IgD-negative memory B cell (primary cell): ENCODE measurements at regions not wholly inside any gene's neighbourhood (a gene's known extent, or its start where the extent isn't known, plus 50 kb on each side); places are given as distances from the start of the nearest gene placed in this dataset.

Source experiments
- H3K27ac Mint-ChIP-seq, 3 donors: one replicate each; pipeline ENCODE4 v1.8.0; 2020 to 2022; ENCODE audit warnings: mild to moderate bottlenecking in 3 of 3, mixed read lengths in 3 of 3, moderate library complexity in 1 of 3
- H3K27me3 Mint-ChIP-seq: one replicate; pipeline ENCODE4 v1.8.0; 2021; ENCODE audit warnings: mixed read lengths
- H3K36me3 Mint-ChIP-seq: one replicate; pipeline ENCODE4 v1.8.0; 2020; ENCODE audit warnings: mild to moderate bottlenecking, mixed read lengths
- H3K4me1 Mint-ChIP-seq, 3 donors: one replicate each; pipeline ENCODE4 v1.8.0; 2020 to 2022; ENCODE audit warnings: mixed read lengths in 3 of 3, mild to moderate bottlenecking in 1 of 3
- H3K4me3 Mint-ChIP-seq, 4 donors: one replicate each; pipeline ENCODE4 v1.8.0; 2020 to 2022; ENCODE audit warnings: mild to moderate bottlenecking in 4 of 4, mixed read lengths in 4 of 4, moderate library complexity in 3 of 4
- H3K9me3 Mint-ChIP-seq, 3 donors: one replicate each; pipeline ENCODE4 v1.8.0; 2020 to 2021; ENCODE audit warnings: mixed read lengths in 3 of 3, mild to moderate bottlenecking in 1 of 3

DNA sequence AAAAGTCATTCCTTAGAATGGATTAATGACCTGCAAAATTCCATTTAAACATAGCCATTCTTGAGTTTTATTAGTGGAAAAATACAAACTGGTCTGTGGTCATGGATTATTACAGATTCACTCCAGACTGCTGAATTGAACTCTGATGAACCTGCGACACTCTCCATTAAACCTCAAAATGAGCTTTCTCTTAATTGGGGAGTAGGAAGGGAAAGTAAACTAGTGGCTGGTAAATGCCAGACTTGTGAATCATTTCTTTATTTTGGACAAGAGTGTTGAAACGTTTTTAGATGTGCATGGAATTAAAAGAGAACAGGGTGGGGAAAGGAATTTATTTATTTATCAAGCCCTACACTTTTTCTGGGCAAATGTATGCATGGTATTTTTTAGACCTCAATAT is 321.2 kb upstream of the FANCL start:
- Mint-ChIP-seq H3K9me3 (no peaks in the 10 kb centered on the region), H3K4me3 (no peak overlapping the region), H3K4me1 (no peaks in the 10 kb centered on the region), H3K27ac (no peak overlapping the region), H3K27me3 (no peaks in the 10 kb centered on the region), H3K36me3 (peaks cover 2% of the 10 kb centered on the region)

GRCh38 chr2:58560531-58560930 is 319.4 kb upstream of the FANCL start:
- H3K36me3 Mint-ChIP-seq: no peaks in the 10 kb centered on the region
- no peak overlapping the region for H3K27ac Mint-ChIP-seq
- no peaks in the 10 kb centered on the region for H3K27me3 Mint-ChIP-seq
- H3K9me3 Mint-ChIP-seq: no peaks in the 10 kb centered on the region
- no peaks in the 10 kb centered on the region for H3K4me1 Mint-ChIP-seq
- H3K4me3 Mint-ChIP-seq: no peak overlapping the region

- no peaks in the 10 kb centered on the region for H3K9me3 Mint-ChIP-seq
These were observed 317.8 kb upstream of the FANCL start for GRCh38 chr2:58558881-58559280.

DNA sequence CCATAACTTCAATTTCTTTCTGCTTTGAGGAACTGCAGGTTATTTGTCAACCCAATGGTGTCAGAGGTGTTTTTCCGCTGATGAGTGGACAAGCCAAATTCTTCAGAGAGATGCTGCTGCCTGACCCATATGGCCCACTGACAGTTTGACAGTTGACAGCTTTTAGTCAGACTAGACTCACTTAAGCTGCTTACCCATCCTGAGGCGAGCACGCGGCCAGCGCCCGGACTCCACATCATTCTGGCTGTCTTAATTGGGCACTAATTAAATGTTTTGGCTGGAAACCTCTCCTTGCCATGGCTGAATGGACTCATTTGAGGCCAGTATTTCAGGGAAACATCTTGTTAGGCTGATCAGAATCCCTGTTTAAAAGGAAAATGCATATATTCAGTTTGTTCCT is 316.1 kb upstream of the FANCL start:
- Mint-ChIP-seq H3K27ac (no peak overlapping the region), H3K4me3 (no peak overlapping the region), H3K9me3 (no peaks in the 10 kb centered on the region), H3K4me1 (no peaks in the 10 kb centered on the region), H3K27me3 (no peaks in the 10 kb centered on the region), H3K36me3 (no peaks in the 10 kb centered on the region)

More at GRCh38 chr2:58558881-58559280, 317.8 kb upstream of the FANCL start:
- H3K4me3 Mint-ChIP-seq: no peak overlapping the region
- H3K36me3 Mint-ChIP-seq: no peaks in the 10 kb centered on the region
- no peaks in the 10 kb centered on the region for H3K27me3 Mint-ChIP-seq
- H3K27ac Mint-ChIP-seq: peak overlapping the region in 1 of 3 donors; percentile 31
- no peaks in the 10 kb centered on the region for H3K4me1 Mint-ChIP-seq

DNA sequence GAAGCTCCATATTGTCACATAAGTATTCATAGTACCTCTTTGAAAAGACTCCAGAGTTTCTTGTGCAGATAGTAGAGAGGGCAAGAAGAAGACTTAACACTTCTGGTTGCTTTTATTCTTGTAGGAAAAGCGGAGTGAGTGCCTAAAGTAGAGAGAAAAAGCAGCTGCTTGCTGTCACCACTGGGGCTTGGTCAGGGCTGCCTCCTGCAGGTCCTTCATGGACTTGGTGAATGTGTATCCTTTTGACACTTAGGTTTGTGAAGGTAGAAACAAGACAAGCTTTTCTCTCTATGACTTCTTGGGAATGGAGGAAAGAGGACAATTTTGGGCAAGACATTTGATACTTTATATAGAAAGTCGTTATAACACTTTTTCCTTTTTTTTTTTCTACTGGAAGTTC is 312.8 kb upstream of the FANCL start:
- no peaks in the 10 kb centered on the region for H3K36me3 Mint-ChIP-seq
- no peaks in the 10 kb centered on the region for H3K9me3 Mint-ChIP-seq
- no peaks in the 10 kb centered on the region for H3K4me1 Mint-ChIP-seq
- peaks cover 3% of the 10 kb centered on the region for H3K27me3 Mint-ChIP-seq
- no peak overlapping the region for H3K27ac Mint-ChIP-seq
- H3K4me3 Mint-ChIP-seq: no peak overlapping the region

GRCh38 chr2:58553522-58553921 is 312.4 kb upstream of the FANCL start:
- Mint-ChIP-seq H3K27ac (no peak overlapping the region), H3K36me3 (no peaks in the 10 kb centered on the region), H3K9me3 (no peaks in the 10 kb centered on the region), H3K4me3 (no peak overlapping the region), H3K4me1 (no peaks in the 10 kb centered on the region), H3K27me3 (peaks cover 3% of the 10 kb centered on the region)

DNA sequence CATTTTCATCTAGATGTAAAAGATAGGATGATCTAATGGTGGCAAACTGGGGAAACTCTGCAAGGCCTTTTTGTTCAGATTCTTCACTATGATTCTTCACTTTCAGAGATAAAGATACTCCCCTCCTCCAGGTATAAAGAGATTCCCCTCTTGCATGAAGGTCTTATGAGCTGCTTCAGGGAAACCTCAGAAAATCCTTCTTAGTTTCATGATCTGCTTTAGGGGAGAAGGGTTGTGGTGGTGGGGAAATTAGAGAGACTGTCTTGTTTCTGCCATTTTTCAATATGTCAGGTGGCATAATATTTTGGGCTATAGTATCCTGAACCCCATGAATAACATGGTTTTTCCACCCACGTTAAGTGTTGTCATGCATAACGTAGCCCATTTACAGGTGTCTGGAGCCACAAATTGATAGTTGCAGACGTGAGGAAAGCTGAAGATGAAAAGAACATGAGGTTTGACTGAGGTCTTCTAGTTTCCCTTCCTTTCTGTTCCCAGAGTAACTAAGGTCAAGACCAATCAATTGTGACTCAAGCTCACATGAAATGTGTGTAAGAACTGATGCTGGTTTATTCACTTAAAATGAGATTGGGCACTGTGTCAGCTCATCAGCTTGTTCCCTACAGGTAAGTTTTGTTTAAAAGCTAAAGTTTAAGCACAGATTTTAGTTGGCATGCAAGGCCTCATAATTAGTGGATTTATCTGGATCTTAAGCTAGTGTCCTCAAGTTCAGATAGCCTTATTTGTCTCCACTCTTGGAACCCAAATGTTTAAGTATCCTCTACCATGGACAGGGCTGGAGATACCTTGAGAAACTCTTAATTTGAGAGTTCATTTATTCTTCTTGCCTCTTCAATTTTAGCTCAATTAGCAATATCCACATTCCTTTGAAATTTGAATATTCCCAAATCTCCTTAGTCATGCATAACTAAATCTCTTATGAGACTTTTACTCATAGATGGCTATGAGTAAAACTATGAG is 304.5 kb upstream of the FANCL start:
- no peak overlapping the region for H3K27ac Mint-ChIP-seq
- H3K36me3 Mint-ChIP-seq: no peaks in the 10 kb centered on the region
- H3K9me3 Mint-ChIP-seq: no peaks in the 10 kb centered on the region
- H3K4me3 Mint-ChIP-seq: no peak overlapping the region
- H3K4me1 Mint-ChIP-seq: peaks cover 0 to 2% (median 0%) of the 10 kb centered on the region in 3 donors
- H3K27me3 Mint-ChIP-seq: peaks cover 2% of the 10 kb centered on the region

DNA sequence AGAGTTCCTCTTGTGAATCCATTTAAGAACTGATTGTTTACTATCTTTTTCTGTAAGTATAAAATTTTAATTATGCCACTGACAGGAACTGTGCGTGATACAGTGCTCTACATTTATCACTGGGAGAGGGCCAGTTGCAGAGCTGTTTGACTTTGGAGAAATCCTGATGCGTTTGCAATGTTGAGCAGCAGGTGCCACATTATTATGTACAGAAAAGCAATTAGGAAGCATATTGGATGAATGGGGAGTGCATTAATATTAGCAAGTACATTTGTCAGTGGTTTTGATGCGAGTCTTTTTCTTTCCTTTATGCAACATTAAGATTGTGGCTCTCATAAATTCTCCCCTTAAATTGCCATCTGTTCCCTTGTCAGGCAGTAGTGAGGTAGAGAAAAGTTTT is 302.3 kb upstream of the FANCL start:
- H3K27me3 Mint-ChIP-seq: peaks cover 4% of the 10 kb centered on the region
- no peak overlapping the region for H3K4me3 Mint-ChIP-seq
- H3K9me3 Mint-ChIP-seq: no peaks in the 10 kb centered on the region
- H3K27ac Mint-ChIP-seq: no peak overlapping the region
- peaks cover 0 to 3% (median 0%) of the 10 kb centered on the region in 3 donors for H3K4me1 Mint-ChIP-seq
- H3K36me3 Mint-ChIP-seq: no peaks in the 10 kb centered on the region

DNA sequence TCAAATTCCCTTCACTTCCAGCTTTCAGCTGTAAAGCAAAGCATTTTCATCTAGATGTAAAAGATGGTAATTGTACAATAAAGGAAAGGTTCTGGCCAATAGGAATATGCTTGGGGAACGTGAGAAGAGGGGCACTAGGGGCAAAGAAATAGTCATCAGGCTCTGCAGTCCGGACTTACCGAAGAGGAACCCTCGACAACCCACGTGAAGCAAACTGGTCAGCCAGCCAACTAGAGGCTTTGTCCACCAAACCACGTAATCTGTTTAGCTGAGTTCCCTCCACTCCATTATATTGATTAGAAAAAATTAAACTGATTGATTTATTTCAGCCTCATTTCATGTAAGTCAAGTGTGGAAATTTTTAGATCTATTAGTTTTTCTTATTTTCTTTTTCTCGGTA is 300.4 kb upstream of the FANCL start:
- no peaks in the 10 kb centered on the region for H3K9me3 Mint-ChIP-seq
- H3K27me3 Mint-ChIP-seq: peaks cover 3% of the 10 kb centered on the region
- H3K4me1 Mint-ChIP-seq: peaks cover 0 to 3% (median 0%) of the 10 kb centered on the region in 3 donors
- no peak overlapping the region for H3K27ac Mint-ChIP-seq
- H3K4me3 Mint-ChIP-seq: no peak overlapping the region
- no peaks in the 10 kb centered on the region for H3K36me3 Mint-ChIP-seq

DNA sequence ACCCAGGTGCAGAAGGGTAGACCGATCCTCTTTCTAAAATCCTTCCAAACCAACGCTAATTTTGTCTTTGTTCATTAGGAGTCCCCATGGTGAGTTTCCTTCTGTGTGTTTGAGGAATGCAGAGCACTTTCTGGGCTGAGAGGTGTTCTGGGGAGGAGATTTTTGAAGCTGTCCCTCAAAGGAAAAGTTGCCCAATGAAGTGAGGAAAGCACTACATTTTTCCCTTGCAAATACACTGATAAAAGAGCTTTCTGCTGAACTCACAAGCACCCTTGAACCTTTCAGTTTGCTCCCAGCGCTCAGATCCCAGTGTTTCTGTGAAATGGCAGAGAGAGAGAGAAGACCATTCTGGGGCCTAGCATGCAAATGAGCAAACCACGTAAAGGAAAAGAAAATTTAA is 299.6 kb upstream of the FANCL start:
- Mint-ChIP-seq H3K36me3 (no peaks in the 10 kb centered on the region), H3K4me1 (peaks cover 0 to 3% (median 0%) of the 10 kb centered on the region in 3 donors), H3K27ac (no peak overlapping the region), H3K27me3 (peaks cover 3% of the 10 kb centered on the region), H3K9me3 (no peaks in the 10 kb centered on the region), H3K4me3 (no peak overlapping the region)

- no peaks in the 10 kb centered on the region for H3K36me3 Mint-ChIP-seq
- H3K4me3 Mint-ChIP-seq: no peak overlapping the region
- H3K27me3 Mint-ChIP-seq: peaks cover 3% of the 10 kb centered on the region
- no peaks in the 10 kb centered on the region for H3K9me3 Mint-ChIP-seq
- peaks cover 0 to 3% (median 0%) of the 10 kb centered on the region in 3 donors for H3K4me1 Mint-ChIP-seq
- no peak overlapping the region for H3K27ac Mint-ChIP-seq
These were observed 298.8 kb upstream of the FANCL start for GRCh38 chr2:58539973-58540372.

GRCh38 chr2:58535990-58536389 is 294.9 kb upstream of the FANCL start:
- Mint-ChIP-seq H3K9me3 (no peaks in the 10 kb centered on the region), H3K27me3 (peaks cover 5% of the 10 kb centered on the region), H3K36me3 (no peaks in the 10 kb centered on the region), H3K4me1 (peaks cover 0 to 3% (median 0%) of the 10 kb centered on the region in 3 donors), H3K27ac (no peak overlapping the region), H3K4me3 (no peak overlapping the region)

- Mint-ChIP-seq H3K4me3 (no peak overlapping the region), H3K27me3 (peaks cover 3% of the 10 kb centered on the region), H3K36me3 (no peaks in the 10 kb centered on the region), H3K9me3 (no peaks in the 10 kb centered on the region), H3K27ac (no peak overlapping the region), H3K4me1 (no peaks in the 10 kb centered on the region)
These were observed 294.1 kb upstream of the FANCL start for GRCh38 chr2:58535182-58535581.

- Mint-ChIP-seq H3K27me3 (peaks cover 3% of the 10 kb centered on the region), H3K27ac (no peak overlapping the region), H3K4me3 (no peak overlapping the region), H3K4me1 (no peaks in the 10 kb centered on the region), H3K36me3 (no peaks in the 10 kb centered on the region), H3K9me3 (no peaks in the 10 kb centered on the region)
These were observed 292.3 kb upstream of the FANCL start for GRCh38 chr2:58533376-58533775.

DNA sequence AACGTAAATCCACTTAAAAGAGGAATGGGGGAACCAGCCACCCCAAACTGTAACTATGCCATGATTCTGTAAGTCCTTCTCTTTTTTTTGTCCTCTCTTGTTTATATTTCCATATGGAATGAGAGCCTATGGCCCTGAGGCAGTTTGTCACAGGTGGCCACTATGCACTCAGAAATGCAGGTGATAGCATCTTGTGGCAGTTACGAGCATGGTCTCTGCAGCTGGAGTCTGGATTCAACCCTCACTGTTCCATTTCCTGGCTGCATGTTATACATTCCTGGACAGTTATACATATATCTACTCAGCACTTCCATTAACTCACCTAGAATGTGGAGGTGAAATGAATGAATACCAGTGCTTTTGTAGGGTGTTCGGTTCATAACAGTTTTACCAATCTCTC is 291.5 kb upstream of the FANCL start:
- H3K4me1 Mint-ChIP-seq: no peaks in the 10 kb centered on the region
- no peaks in the 10 kb centered on the region for H3K36me3 Mint-ChIP-seq
- no peaks in the 10 kb centered on the region for H3K9me3 Mint-ChIP-seq
- H3K4me3 Mint-ChIP-seq: no peak overlapping the region
- no peak overlapping the region for H3K27ac Mint-ChIP-seq
- H3K27me3 Mint-ChIP-seq: peaks cover 3% of the 10 kb centered on the region

DNA sequence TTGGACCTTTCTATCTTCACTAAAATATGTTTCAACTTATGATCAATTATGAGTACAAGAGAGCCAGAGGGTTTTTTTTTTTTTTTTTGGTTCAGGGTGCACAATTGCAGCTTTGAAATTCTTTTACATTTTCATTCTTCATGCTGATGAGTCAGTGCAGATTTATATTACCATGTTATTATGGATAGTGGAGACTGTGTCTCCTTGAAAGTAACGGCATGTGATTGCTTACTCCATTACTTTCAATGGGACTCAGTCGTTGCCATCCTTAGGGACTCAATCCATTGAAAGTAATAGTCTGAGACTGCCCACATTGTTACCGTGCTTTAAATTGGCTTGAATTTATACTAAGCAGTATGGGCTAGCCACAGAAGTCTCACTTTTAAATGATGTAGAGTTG is 286.5 kb upstream of the FANCL start:
- Mint-ChIP-seq H3K36me3 (no peaks in the 10 kb centered on the region), H3K4me1 (no peaks in the 10 kb centered on the region), H3K27me3 (peaks cover 3% of the 10 kb centered on the region), H3K27ac (no peak overlapping the region), H3K9me3 (no peaks in the 10 kb centered on the region), H3K4me3 (no peak overlapping the region)
